HepG2 (cell line): ENCODE measurements at regions not wholly inside any gene's neighbourhood (a gene's known extent, or its start where the extent isn't known, plus 50 kb on each side); places are given as distances from the start of the nearest gene placed in this dataset.

Experiments used
- ATAC-seq: fragments of 200-7000 bp; cut with Tn5 transposase; 3 replicates; pipeline ENCODE4 v1.9.1; 2020; ENCODE audit warnings: mild to moderate bottlenecking, moderate library complexity
- BruUV-seq: library from RNA; stranded (reverse); fragments of 400-500 nt; replicated peaks from 2 replicates; lab custom pipeline; 2021; lab: Mats Ljungman, UMichigan
- CTCF ChIA-PET: fragments of 300-600 bp; formaldehyde crosslinking; extraction: SDS; loops from one replicate; lab custom pipeline; 2021; ENCODE audit warnings: low total read pairs, inconsistent platforms, low intra/inter-chr PET ratio; lab: Yijun Ruan, JAX
- POLR2A ChIA-PET: fragments of 350-600 bp; sonication (Branson Sonifier 250); formaldehyde crosslinking; loops from one replicate; lab custom pipeline; 2020; ENCODE audit warnings: antibody characterized with exemption, inconsistent platforms; lab: Yijun Ruan, JAX
- DNase-seq: peaks from one replicate; pipeline ENCODE4 v3.0.0-alpha.2; 2015; ENCODE audit warnings: low spot score
- FAIRE-seq: peaks from 3 replicates; lab custom pipeline; 2011; peaks lifted over from hg19 to GRCh38; lab: Jason Lieb, UNC
- H2AFZ ChIP-seq: one replicate; pipeline ENCODE4 v1.6.1; 2011; ENCODE audit warnings: low read length, inconsistent platforms
- H3K27ac ChIP-seq: fragments of 300-600 bp; 3 replicates; pipeline ENCODE4 v1.8.0; 2011; ENCODE audit warnings: mixed run types, mild to moderate bottlenecking, mixed read lengths, low read length, inconsistent platforms; ENCODE audit not compliant: insufficient read depth; ENCODE audit errors: extremely low read length
- H3K27me3 ChIP-seq, 2 experiments: fragments of 200-600 bp in 1 of 2; 2 replicates in 1 of 2; 3 replicates in 1 of 2; pipeline versions ENCODE4 v1.6.0 to v1.8.0; 2011; ENCODE audit warnings: low read length in 2 of 2, mild to moderate bottlenecking in 2 of 2, moderate library complexity in 2 of 2, inconsistent platforms in 1 of 2; ENCODE audit not compliant: insufficient read depth in 2 of 2, control insufficient read depth in 1 of 2
- H3K36me3 ChIP-seq, 2 experiments: fragments of 200-600 bp in 1 of 2; replicated peaks in 1 of 2; 2 replicates in 1 of 2; 3 replicates in 1 of 2; pipeline versions ENCODE4 v1.5.1 to v1.8.0; 2011; ENCODE audit warnings: low read length in 2 of 2, inconsistent platforms in 1 of 2; ENCODE audit not compliant: insufficient read depth in 2 of 2, control insufficient read depth in 1 of 2
- H3K4me1 ChIP-seq: 2 replicates; pipeline ENCODE4 v1.5.1; 2012; ENCODE audit warnings: low read length, inconsistent platforms; ENCODE audit not compliant: insufficient read depth
- H3K4me2 ChIP-seq: 2 replicates; pipeline ENCODE4 v1.6.0; 2011; ENCODE audit warnings: low read depth, low read length, inconsistent platforms
- H3K4me3 ChIP-seq, 3 experiments: fragments of 200-600 bp in 1 of 3; sonication (generic), shearing (Covaris generic) in 1 of 3; replicated peaks in 1 of 3; 2 replicates each; pipeline ENCODE4 v1.5.1; 2011 to 2016; ENCODE audit warnings: low read length in 3 of 3, inconsistent platforms in 2 of 3, low read depth in 2 of 3, mild to moderate bottlenecking in 2 of 3, control low read depth in 1 of 3, mixed read lengths in 1 of 3; ENCODE audit not compliant: insufficient read depth in 1 of 3
- H3K79me2 ChIP-seq: one replicate; pipeline ENCODE4 v1.6.1; 2011; ENCODE audit warnings: low read length, inconsistent platforms; ENCODE audit not compliant: insufficient read depth
- H3K9ac ChIP-seq: 2 replicates; pipeline ENCODE4 v1.6.0; 2011; ENCODE audit warnings: mild to moderate bottlenecking, low read depth, low read length, inconsistent platforms; ENCODE audit not compliant: insufficient read depth
- H3K9me3 ChIP-seq: 2 replicates; pipeline ENCODE4 v1.5.1; 2012; ENCODE audit warnings: mild to moderate bottlenecking, low read length
- H4K20me1 ChIP-seq: 2 replicates; pipeline ENCODE4 v1.6.0; 2011; ENCODE audit warnings: inconsistent platforms, mild to moderate bottlenecking, low read length, moderate library complexity; ENCODE audit not compliant: insufficient read depth
- FOXA1 ChIP-seq, 2 experiments: fragments of 450-650 bp in 1 of 2; sonication (generic) in 1 of 2; formaldehyde crosslinking in 1 of 2; IDR thresholded peaks; 2 replicates each; pipeline versions ENCODE4 v1.4.0 to v1.6.1; 2016 to 2020; ENCODE audit warnings: missing genetic modification reagents in 1 of 2
- FOXA3 ChIP-seq: IDR thresholded peaks from 2 replicates; pipeline ENCODE4 v1.6.1; 2016; ENCODE audit warnings: missing genetic modification reagents, missing compliant biosample characterization
- MLLT10 ChIP-seq: sonication (generic); formaldehyde crosslinking; IDR thresholded peaks from 2 replicates; pipeline ENCODE4 v1.4.0; 2020; ENCODE audit warnings: missing genetic modification reagents
- NFIB ChIP-seq: sonication (generic); formaldehyde crosslinking; IDR thresholded peaks from 2 replicates; pipeline ENCODE4 v1.9.0; 2021; ENCODE audit warnings: missing genetic modification reagents, mild to moderate bottlenecking, borderline replicate concordance
- NFKB2 ChIP-seq: sonication (generic); formaldehyde crosslinking; IDR thresholded peaks from 2 replicates; pipeline ENCODE4 v1.4.0; 2020; ENCODE audit warnings: missing genetic modification reagents, borderline replicate concordance
- WGBS: methylation state at CpG from one replicate; pipeline ENCODE4 v1.1.6; 2017; ENCODE audit warnings: low lambda C conversion rate; 5-methylcytosine and 5-hydroxymethylcytosine counted together
- in situ Hi-C: cut with HindIII; loops from 2 replicates; pipeline ENCODE4 v1.10.0; 2017; ENCODE audit warnings: low pct_unique_long_range_greater_than_20kb; ENCODE audit not compliant: extremely low pct_ligation_motif_present
- intact Hi-C: fragments of 100-400 bp; cut with micrococcal nuclease; formaldehyde crosslinking; loops from one replicate; pipeline ENCODE4 v1.10.0; 2022; ENCODE audit not compliant: unreplicated experiment
- TF ChIP-seq, protein P1 (sequence below), 2 experiments: sonication (generic) in 1 of 2; formaldehyde crosslinking in 1 of 2; IDR thresholded peaks; 2 replicates each; pipeline versions ENCODE4 v1.6.1 to v1.9.0; 2014 to 2022; ENCODE audit warnings: antibody characterized with exemption in 1 of 2, borderline replicate concordance in 1 of 2, inconsistent platforms in 1 of 2, low read depth in 1 of 2, missing genetic modification reagents in 1 of 2
- TF ChIP-seq, protein P2 (sequence below), 2 experiments: sonication (generic) in 1 of 2; formaldehyde crosslinking in 1 of 2; IDR thresholded peaks; 2 replicates each; pipeline versions ENCODE4 v1.5.1 to v1.6.1; 2011 to 2020; ENCODE audit warnings: borderline replicate concordance in 1 of 2, low read depth in 1 of 2, low read length in 1 of 2, mild to moderate bottlenecking in 1 of 2, missing genetic modification reagents in 1 of 2, moderate library complexity in 1 of 2
- TF ChIP-seq, protein P3 (sequence below): IDR thresholded peaks from 2 replicates; pipeline ENCODE4 v1.4.0; 2020; ENCODE audit warnings: mild to moderate bottlenecking, missing genetic modification reagents

GRCh38 chr6:71164890-71165289 lies 123.7 kb upstream of the OGFRL1 start:
- Histone ChIP-seq H3K27ac (no peak overlapping the region), H3K4me2 (no peak overlapping the region), H3K79me2 (no peaks in the 10 kb centered on the region), H2AFZ (no peak overlapping the region), H3K4me3 (no peak overlapping the region), H3K27me3 (no peaks in the 10 kb centered on the region), H3K9me3 (no peaks in the 10 kb centered on the region), H3K9ac (no peak overlapping the region), H3K36me3 (no peaks in the 10 kb centered on the region), H3K4me1 (no peaks in the 10 kb centered on the region), H4K20me1 (no peaks in the 10 kb centered on the region)
- DNase-seq (no peak), FAIRE-seq (no peak), ATAC-seq (no peak)
- intact Hi-C loops: no loop called here
- POLR2A ChIA-PET: no interaction called here
- CTCF ChIA-PET: no interaction called here
- no TSS peak for BruUV-seq
- WGBS: 43% methylated on average over 19 of the region's 22 CpGs
- in situ Hi-C loops: no loop called here
- no peak for TF ChIP-seq FOXA1 (IDR thresholded peaks at IDR 0.05)
- no peak for TF ChIP-seq FOXA1 (CRISPR knock-in tag; IDR thresholded peaks at IDR 0.05)
- no peak for TF ChIP-seq NFKB2 (CRISPR knock-in tag)
- no peak for TF ChIP-seq FOXA3
- TF ChIP-seq MLLT10 (CRISPR knock-in tag): no peak
- TF ChIP-seq NFIB (CRISPR knock-in tag): no peak
- TF ChIP-seq, protein P1, sequence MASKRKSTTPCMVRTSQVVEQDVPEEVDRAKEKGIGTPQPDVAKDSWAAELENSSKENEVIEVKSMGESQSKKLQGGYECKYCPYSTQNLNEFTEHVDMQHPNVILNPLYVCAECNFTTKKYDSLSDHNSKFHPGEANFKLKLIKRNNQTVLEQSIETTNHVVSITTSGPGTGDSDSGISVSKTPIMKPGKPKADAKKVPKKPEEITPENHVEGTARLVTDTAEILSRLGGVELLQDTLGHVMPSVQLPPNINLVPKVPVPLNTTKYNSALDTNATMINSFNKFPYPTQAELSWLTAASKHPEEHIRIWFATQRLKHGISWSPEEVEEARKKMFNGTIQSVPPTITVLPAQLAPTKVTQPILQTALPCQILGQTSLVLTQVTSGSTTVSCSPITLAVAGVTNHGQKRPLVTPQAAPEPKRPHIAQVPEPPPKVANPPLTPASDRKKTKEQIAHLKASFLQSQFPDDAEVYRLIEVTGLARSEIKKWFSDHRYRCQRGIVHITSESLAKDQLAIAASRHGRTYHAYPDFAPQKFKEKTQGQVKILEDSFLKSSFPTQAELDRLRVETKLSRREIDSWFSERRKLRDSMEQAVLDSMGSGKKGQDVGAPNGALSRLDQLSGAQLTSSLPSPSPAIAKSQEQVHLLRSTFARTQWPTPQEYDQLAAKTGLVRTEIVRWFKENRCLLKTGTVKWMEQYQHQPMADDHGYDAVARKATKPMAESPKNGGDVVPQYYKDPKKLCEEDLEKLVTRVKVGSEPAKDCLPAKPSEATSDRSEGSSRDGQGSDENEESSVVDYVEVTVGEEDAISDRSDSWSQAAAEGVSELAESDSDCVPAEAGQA (IDR thresholded peaks at IDR 0.05; ENCODE audit: low read depth): no peak
- TF ChIP-seq, protein P1 (CRISPR knock-in tag; IDR thresholded peaks at IDR 0.05; ENCODE audit: borderline replicate concordance): no peak
- TF ChIP-seq, protein P2, sequence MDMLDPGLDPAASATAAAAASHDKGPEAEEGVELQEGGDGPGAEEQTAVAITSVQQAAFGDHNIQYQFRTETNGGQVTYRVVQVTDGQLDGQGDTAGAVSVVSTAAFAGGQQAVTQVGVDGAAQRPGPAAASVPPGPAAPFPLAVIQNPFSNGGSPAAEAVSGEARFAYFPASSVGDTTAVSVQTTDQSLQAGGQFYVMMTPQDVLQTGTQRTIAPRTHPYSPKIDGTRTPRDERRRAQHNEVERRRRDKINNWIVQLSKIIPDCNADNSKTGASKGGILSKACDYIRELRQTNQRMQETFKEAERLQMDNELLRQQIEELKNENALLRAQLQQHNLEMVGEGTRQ (IDR thresholded peaks at IDR 0.05; ENCODE audit: low read depth, low read length): no peak
- TF ChIP-seq, protein P2 (CRISPR knock-in tag; IDR thresholded peaks at IDR 0.05; ENCODE audit: borderline replicate concordance): no peak
- TF ChIP-seq, protein P3, sequence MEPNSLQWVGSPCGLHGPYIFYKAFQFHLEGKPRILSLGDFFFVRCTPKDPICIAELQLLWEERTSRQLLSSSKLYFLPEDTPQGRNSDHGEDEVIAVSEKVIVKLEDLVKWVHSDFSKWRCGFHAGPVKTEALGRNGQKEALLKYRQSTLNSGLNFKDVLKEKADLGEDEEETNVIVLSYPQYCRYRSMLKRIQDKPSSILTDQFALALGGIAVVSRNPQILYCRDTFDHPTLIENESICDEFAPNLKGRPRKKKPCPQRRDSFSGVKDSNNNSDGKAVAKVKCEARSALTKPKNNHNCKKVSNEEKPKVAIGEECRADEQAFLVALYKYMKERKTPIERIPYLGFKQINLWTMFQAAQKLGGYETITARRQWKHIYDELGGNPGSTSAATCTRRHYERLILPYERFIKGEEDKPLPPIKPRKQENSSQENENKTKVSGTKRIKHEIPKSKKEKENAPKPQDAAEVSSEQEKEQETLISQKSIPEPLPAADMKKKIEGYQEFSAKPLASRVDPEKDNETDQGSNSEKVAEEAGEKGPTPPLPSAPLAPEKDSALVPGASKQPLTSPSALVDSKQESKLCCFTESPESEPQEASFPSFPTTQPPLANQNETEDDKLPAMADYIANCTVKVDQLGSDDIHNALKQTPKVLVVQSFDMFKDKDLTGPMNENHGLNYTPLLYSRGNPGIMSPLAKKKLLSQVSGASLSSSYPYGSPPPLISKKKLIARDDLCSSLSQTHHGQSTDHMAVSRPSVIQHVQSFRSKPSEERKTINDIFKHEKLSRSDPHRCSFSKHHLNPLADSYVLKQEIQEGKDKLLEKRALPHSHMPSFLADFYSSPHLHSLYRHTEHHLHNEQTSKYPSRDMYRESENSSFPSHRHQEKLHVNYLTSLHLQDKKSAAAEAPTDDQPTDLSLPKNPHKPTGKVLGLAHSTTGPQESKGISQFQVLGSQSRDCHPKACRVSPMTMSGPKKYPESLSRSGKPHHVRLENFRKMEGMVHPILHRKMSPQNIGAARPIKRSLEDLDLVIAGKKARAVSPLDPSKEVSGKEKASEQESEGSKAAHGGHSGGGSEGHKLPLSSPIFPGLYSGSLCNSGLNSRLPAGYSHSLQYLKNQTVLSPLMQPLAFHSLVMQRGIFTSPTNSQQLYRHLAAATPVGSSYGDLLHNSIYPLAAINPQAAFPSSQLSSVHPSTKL (CRISPR knock-in tag): no peak
